IPS-NIHi7 (cell line): ENCODE measurements at regions not wholly inside any gene's neighbourhood (a gene's known extent, or its start where the extent isn't known, plus 50 kb on each side); places are given as distances from the start of the nearest gene placed in this dataset.
A peak's percentile ranks its signal among the peaks of the same experiment; 100 is the strongest.
"Not testable (repeated sequence)": the region's sequence is repeated elsewhere in the genome, so short reads cannot be mapped to it uniquely, and the experiment has no call there.

Experiments
- DNase-seq: peaks from one replicate; pipeline ENCODE4 v3.0.0; 2012; ENCODE audit warnings: mixed read lengths; ENCODE audit errors: extremely low spot score

DNA sequence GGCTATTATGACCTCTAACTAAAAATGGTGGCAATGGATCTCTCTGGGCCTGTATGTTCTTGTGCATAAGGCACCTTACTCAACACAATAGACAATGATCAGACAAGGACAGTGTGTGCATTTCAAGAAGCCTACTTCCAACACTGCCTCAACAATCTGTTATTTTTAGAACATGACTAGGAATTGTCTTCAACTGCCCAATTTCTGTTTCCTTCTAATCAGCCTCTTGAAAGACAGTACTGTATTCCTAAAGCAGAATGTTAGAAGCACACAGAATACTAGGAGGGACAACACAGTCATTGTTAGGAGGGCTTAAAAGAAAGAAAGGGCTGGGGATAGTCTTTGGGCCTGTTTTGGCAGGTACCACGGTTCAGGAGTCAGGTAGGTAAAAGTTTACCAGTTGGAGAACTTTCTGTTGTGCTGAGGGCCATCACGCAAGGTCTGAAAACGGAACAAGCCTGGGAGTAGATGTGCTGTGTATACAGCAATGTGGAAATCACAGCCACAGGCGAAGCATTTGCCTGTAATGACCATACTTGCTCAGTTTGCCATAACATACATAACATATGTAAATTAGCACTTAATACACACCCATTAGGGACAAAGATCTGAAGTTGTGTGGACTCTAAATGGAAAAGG, 100.8 kb upstream of the ATXN3L start:
- DNase-seq, result no peak

DNA sequence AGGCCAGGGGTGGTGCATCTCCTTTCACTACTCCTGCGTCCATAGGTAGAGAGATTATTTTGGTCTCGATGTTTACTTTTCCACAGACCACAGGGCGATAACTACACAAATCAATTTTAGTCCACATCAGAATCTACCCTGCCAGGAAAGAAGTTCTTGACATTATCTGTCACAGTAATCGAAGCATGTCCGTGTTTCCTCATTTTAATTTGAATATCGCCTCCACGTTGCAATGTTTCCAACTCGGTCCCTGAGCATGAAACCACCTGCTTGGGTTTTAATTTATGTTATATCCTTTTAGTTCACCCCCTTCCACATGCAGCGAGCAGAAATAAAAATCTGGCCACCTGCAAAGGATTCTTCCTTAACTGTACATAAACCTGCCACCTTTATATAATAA, 100.1 kb upstream of the ATXN3L start:
- DNase-seq, result no peak

DNA sequence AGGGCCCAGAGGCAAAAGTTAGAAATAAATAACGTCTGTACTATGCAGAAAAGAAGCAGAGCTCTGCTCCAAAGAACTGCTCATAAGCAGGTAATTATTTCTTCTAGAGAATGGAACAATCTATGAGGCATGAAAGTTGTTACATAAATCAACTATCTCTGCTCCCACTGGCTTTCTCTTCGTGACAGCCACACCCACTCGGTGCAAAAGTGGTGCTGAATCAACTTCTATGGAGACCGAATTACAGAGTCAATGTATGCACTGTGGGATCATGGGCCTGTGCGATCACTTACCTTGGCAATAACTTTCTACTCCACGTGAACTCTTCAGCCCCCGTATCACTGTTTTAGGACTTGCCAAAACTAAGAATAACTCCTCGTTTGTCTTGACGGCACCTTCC, 99.4 kb upstream of the ATXN3L start:
- DNase-seq, result no peak

DNA sequence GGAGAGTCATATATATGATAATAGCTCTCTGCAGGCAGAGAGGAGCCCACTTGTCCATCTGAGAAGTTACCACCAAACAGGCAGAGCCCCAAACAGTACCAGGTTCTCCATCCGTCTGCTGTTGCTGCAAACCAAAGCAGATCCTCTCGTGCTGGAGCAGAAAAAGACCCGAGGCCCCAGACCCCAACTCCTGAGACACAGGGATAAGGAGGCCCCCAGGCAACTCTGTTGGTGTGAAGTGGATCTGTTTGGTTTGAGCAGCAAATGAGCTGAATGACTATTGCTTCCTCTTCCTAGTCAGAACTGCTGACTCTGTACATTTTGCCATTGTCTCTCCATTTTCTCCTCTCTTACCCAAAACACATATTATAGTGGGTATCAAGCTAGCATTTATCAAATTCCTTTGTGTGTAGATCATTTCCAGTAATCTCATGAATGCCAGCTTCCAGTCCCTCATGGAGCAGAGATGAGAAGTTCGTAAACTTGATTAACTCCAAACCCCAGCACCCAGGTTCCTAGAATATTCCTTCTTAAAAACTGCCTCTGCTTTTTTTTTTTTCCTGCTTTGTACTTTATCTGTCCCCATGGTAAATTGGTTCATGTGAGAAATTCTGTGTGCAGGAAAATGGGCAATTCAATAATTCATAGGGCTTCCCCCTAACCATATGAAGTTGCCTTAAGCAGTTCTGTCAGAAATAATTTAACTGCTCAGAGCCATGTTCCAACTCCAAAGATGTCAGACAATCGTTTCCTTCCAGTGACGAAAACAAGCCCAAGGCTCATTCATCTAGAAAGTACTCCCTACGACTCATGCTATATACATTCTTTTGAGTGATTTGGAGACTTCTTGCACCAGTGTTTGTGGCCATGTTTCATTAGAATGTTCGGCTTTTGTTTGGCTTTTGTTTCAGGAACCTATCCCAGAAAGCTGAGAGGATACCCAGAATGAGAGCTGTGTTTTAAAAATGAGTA, 98.6 kb upstream of the ATXN3L start:
- no peak for DNase-seq

DNA sequence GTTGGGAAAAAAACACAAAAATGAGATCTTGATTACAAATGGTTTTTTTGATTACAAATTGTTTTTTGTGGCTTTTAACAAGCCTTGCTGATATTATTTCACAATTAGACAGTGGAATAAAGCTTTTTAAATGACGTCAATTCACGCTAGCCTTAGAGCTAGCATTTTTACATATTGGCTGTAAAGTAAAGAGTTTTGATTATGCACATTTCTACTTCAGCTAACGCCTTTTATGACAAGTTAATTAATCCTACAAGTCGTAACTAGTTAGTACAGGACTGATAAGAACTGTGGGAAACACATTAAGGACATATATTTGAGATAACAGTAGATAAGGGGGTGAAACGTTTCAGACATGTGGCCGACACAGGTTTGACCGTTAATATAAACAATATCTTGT, 95.7 kb upstream of the ATXN3L start:
- no peak for DNase-seq

DNA sequence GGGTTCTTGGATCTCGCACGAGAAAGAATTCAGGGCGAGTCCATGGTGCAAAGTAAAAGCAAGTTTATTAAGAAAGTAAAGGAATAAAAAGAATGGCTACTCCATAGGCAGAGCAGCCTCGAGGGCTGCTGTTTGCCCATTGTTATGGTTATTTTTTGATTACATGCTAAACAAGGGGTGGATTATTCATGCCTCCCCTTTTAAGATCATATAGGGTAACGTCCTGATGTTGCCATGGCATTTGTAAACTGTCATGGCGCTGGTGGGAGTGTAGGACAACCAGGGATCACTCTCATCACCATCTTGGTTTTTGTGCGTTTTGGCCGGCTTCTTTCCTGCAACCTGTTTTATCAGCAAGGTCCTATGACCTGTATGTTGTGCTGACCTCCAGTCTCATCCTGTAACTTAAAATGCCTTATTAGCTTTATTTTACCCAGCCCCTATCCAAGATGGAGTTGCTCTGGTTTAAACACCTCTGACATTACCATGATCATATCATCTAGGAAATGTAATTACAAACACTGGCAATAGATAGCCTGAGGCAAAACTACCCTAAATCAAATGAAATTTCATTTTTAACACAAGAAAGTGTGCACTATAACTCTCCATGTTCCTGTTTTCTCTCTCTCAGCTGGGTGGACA, 94.3 kb upstream of the ATXN3L start:
- no peak for DNase-seq

DNA sequence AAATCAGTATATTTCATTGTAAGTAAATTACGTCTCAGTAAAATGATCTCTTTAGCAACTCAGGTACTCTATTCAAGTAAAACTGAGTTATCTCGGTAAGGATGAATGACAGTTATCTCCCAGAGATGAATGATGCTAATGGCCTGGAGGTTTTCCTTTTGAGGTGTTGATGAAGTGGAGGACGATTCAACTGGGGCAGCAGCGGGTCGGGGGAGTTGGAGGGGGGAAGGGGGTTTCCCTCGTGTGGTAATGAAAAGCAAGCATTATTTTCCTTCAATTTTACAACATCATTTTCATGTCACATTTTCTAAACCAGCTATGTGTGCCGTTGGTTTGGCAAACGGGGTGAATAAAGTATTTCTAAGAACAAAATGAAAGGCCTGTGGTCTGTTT, 92.4 kb upstream of the ATXN3L start:
- peak; percentile 40 for DNase-seq

DNA sequence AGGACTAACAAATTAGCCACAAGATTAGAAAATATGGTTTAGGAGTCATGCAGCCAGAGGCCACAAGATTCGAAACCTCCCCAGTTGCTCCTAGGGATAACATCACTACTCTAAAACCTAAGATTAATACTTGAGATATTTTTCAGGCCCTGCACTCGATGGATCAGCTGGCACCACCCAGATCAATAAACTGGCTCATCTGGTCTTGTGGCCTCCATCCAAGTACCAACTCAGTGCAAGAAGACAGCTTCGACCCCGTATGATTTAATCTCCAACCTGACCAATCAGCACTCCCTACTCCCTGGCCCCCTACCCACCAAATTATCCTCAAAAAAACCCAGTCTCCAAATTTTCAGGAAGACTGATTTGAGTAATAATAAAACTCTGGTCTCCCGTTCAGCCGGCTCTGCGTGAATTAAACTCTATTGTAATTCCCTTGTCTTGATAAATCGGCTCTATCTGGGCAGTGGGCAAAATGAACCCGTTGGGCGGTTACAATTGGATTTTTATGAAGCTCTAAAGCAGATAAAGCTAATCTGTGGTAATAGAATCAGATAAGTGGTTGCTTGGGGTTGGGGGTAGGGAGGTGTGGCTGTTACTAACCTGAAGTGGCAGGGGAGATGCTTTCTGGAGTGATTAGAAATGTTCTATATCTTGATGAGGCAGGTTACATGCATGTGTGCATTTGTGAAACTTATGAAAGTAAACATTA, 91.8 kb upstream of the ATXN3L start:
- no peak for DNase-seq

DNA sequence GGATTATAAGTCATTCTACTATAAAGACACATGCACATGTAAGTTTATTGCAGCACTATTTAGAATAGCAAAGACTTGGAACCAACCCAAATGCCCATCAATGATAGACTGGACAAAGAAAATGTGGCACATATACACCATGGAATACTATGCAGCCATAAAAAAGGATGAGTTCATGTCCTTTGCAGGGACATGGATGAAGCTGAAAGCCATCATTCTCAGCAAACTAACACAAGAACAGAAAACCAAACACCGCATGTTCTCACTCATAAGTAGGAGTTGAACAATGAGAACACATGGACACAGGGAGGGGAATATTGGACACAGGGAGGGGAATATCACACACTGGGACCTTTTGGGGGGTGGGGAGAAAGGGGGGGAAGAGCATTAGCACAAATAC, 88.7 kb upstream of the ATXN3L start:
- not testable (repeated sequence) for DNase-seq

DNA sequence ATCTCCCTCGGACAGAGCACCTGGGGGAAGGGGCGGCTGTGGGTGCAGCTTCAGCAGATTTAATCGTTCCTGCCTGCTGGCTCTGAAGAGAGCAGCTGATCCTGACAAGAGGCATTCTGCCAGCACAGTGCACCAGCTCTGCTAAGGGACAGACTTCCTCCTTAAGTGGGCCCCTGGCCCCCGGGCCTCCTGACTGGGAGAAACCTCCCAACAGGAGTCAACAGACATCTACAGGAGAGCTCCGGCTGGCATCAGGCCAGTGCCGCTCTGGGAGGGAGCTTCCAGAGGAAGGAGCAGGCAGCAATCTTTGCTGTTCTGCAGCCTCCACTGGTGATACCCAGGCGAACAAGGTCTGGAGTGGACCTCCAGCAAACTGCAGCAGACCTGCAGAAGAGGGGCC, 84.9 kb upstream of the ATXN3L start:
- DNase-seq, result not testable (repeated sequence)

DNA sequence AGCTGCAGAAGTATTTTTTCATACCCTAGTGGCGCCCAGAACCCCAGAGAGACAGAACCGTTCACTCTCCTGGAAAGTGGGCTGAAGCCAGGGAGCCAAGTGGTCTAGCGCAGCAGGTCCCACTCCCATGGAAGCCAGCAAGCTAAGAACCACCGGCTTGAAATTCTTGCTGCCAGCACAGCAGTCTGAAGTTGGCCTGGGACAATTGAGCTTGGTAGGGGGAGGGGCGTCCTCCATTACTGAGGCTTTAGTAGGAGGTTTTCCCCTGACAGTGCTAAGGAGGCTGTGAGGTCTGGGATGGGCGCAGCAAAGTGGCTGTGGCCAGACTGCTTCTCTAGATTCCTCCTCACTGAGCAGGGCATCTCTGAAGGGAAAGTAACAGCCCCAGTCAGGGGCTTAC, 84.5 kb upstream of the ATXN3L start:
- no peak for DNase-seq

DNA sequence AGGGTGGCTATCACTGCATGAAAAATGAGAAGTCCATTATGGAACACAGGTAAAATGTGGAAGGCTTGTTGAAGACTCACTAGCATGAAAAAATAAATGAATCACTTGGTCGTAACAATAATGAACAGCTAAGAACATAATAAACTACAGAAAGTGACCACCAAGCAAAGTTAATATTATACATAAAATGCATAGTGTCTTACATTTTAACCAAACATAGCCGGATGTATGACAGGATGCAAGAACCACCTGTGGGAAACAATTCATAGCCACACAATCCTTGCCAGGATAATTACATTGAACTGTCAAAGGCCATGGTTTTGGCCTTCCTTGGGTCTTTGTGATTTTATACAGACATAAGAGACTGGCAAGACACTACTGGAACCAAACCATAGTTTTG, 81.9 kb upstream of the ATXN3L start:
- DNase-seq, result no peak

DNA sequence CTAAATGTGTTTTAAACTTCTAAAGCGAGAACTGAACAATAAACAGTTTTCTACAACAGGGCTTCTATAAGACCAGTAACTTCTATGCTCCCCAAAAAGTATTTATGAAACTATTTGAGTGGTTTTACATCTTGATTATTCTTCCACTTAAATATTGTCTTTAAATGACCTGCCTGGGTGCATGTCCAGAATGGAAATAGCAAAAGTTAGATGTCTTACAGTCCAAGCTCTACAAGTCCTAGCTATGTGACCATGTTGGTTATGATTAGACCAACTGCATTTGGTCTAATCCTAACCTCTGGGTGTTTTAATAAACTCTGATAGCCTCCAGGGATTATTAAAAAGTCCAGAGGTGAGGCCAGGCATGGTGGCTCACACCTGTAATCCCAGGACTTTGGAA, 79.0 kb upstream of the ATXN3L start:
- no peak for DNase-seq

DNA sequence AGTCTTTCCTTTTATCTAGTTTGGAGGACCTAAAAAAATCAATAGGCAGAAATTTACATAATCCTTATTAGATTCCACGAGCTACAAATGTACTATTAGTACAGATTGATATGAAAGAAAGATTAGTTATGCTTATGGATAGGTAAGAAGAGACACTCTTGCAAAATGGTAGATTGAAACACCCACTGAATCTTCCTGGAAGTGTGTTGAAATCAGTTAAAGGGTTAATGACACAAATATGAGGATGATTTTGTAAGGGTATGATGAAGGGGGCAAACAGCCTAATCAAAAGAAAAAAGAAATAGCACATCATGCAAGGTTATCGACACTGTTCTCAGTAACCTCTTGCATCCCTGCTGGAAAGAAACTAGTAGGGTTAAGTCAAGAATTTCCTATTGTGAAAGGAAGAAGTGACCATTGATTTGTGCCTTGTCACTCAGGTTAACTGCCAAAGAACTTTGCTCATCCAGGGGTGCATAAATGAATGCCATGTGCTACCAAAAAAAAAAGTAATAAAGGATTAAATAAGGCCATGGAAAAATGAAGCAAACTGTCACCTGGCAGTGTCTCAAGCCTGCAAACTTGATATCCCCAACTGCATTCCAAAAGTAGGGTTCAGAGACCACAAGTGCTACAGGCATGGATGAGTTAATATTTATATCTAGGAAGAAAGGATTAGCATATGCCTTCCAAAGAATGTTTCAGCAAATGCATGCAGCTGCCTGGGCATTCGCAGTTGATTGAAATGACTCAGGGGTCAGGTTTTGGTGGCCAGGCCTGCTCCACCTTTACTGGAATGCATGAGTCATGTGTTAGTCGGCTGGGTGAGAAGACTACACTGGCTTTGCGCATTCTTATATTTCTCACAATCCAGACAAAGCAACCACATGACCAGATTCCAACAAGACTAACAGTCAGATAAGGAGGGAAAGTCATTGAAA, 78.3 kb upstream of the ATXN3L start:
- DNase-seq, result peak; percentile 61

DNA sequence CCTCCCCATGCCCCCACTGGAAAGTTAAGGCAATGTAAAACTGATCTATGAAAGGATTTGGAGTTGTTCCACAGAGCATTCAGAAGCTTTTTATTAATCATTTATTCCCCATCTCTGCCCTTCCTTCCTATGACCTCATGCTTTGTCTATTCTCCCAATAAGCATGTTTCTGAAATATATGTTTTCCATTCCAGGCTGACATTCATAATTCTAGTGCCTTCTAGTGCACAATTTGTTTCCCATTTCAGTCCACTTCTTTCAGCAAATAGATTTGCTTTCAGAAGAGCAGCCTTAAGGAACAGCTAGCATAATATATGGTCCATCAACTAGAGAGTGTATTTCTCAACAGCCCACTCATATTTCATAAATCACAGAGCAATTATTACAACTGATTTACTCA, 77.1 kb upstream of the ATXN3L start:
- DNase-seq, result no peak

DNA sequence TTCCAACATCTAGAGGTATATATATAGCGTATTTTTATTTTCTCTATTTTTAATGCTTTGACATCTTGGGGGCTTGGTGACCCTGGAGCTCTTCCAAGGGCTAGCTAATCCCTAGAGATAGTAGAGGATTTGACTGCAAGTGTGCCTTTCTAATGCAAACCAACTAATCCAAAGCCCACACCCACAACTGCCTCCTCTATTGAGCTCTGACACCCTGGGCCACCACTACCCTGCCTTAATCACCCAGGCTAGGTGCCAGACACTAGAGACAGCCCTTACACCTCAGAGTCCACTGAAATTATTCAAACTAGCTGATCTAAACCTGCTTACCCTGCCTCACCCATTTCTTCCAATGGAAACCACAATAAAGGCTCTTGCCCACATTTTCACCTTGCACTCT, 69.6 kb upstream of the ATXN3L start:
- DNase-seq, result no peak

DNA sequence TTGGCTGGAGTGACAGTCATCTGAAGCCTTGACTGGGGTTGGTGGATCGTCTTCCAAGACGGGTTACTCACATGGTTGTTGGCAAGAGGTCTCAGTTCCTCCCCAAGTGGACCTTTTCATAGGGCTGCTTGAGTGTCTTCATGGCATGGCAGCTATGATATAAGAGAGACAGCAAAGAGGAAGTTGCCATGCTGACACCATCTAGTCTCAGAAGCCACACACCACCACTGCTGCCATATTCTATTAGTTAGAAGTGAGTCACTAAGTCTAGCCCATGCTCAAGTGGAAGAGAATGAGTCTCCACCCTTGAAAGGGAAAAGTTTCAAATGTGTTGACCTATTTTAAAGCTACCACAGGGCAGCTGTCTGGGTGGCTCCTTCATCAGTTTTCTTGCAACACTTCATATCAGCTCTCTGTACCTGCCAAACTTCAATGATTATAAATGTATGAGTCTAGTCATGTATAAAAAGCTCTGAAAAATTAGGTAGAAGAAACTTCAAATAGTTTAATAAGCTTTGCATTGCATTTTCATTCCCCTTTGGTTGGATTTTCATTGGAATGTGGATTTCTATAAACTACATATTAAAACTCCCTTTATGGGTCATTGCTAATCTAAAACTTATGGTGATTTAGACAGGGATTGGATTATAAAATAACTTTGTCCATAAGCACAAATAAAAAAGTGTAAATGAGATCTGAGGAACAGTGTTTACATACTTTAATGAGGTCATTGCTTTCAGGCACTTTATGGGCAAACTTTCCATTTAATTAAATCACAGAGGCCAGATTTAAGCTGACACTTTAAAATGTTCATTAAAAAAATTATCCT, 68.0 kb upstream of the ATXN3L start:
- DNase-seq, result no peak

DNA sequence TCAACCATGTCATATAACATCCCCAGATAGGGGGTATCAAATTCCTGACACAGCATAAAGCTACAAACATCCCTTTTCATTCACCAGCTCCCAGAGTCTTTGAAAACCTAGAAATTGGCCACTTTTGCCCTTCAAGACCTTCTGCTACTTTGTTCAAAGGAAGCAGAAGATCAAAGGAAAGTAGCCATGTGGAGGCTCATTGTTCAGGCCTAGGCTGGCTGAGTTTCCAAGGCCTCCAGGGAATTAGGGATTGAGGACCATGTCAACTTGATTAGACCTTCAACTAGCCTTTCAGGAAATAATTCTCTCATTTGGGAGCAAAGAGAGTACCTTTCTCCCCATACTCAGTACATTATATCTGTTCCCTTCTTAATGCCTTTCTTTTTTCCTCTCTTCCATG, 66.8 kb upstream of the ATXN3L start:
- no peak for DNase-seq

DNA sequence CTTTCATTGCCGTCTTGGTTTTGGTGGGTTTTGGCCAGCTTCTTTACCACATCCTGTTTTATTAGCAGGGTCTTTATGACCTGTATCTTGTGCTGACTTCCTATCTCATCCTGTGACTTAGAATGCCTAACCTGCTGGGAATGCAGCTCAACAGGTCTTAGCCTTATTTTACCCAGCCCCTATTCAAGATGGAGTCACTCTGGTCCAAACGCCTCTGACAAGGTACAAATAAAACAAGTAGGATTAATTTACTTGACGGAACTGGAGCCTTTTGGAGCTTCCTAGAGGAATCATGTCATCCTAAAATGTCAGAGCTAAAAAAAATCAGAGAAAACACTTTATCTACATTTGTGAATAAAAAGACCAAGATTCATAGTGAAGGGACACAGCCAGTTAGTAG, 66.2 kb upstream of the ATXN3L start:
- no peak for DNase-seq

DNA sequence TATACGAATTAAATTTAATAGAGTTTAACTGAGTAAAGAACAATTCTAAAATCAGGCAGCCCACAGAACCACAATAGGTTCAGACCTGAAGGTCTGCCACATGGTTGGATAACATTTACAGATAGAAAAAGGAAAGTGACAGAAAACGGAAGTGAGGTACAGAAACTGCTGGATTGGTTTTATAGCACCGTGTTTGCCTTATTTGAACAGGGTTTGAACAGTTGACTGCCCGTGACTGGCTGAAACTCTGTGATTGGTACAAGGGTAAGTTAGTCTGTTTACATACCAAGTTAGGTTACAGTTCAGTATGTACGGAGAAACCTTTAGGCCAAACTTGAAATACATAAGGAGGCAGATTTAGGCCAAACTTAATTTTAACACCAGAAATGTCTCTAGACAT, 64.1 kb upstream of the ATXN3L start:
- DNase-seq, result no peak
